NCI-H2171 treated with DMSO at 0.1 percent for 48 hours (cell line): ENCODE measurements at regions not wholly inside any gene's neighbourhood (a gene's known extent, or its start where the extent isn't known, plus 50 kb on each side); places are given as distances from the start of the nearest gene placed in this dataset.

ENCODE experiments used
- DNase-seq: peaks from one replicate; lab custom pipeline; 2025; lab: John Stamatoyannopoulos, UW

DNA sequence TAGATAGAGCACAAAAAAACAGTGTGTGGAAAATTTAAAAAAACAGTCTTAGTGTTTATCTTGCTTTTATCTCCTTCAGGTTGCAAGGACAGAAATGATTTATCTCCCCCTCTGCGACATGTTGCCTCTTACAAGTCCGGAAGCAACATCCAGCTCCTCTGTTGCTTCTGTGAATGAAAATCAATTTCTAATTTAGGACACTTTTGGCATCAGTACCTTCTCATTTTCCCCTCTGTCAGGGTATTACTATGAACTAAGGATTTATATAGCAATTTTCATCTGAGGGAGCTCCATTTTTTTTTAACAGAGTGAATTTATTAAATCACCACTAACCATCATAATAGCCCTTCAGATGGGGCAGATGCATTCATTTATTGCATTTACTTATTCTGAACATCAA, 116.6 kb upstream of the PLXNC1 start:
- DNase-seq, result no peak

DNA sequence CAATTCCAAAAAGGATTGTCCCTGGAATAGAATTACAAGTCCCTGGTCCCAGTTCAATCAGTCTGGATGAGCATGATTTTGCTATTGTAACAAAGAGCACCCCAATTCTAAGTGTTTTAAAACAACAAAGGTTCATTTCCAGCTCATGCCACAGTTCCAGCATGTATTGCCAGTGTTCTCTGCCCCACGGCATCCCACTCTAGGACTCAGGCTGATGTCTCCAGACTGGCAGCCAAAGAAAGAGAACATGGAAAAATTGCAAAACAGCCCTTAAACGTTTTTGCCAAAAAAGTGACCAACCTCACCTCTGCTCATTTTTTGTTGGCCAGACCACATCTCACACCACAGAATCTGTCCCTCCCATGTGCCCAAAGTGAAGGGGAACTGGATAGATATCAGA, 116.0 kb upstream of the PLXNC1 start:
- DNase-seq, result no peak

DNA sequence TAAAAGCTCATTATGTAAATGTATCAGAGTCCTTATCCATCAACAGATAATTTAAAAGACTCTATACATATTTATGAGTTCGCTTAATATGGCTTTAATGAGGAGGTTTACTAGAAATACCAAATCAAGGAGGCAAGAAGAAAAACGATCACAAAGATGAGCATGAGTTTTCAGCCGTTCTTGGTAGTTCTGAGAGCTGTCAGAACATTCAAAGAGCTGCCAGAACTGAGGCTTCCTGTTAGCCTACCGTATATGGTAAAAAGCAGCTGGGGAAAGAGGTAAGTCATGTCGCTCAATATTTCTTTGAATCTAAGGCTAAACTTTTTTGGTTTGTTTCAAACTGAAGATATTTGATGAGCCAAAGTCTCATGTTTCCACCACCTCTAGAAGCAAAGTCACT, 115.3 kb upstream of the PLXNC1 start:
- no peak for DNase-seq

DNA sequence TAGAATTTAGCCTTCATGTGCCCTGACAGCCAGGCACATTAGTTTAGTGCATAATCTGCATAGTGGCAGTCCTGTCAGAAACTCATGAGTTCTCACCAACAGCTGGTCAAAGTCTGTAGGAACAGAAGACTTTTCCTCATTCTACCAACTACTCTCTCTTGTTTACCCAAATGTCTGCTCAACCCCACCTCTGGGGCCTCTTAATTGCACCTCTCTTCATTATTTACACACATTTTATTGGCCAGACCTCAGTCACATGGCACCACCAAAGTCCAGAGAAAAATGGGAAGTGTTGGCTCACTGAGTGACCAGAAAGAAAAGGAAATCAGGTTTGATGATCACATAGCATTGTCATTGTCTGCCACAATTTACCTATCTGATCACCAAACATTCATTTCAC, 114.6 kb upstream of the PLXNC1 start:
- DNase-seq, result no peak

DNA sequence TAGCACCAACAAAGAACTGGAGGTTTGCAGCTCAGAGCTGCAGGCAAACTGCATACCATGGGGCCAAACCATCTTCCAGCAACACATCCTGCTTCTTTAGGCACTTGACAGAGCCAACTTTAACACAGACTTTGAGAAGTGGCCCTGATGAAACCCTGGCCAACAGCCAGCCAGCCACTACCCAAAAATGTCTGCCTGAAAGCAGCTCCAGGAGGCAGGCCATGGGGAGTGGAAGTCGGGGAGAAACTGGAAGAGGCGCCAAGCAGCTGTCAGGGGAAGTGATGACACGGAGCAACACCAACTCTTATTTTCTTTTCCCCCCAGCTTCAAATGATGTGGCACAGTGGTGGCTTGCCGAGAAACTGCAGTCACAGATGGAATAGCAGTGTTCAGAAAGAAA, 110.9 kb upstream of the PLXNC1 start:
- DNase-seq, result peak; percentile 15

DNA sequence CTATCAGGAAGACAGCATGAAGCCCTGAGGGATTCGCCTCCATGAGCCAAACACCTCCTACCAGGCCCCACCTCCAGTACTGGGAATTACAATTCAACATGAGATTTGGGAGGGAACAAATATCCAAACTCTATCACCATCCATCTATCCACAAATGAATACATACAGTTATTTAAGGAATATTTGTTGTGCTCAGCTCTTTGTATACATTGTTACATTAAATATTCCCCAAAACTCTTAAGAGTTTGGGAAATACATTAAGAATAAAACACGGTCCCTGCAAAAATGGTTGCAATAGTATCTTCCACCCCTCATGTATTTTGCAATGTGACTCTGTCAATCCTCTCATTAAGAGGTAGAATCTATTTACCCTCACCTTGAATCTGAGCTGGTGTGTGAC, 109.8 kb upstream of the PLXNC1 start:
- no peak for DNase-seq

DNA sequence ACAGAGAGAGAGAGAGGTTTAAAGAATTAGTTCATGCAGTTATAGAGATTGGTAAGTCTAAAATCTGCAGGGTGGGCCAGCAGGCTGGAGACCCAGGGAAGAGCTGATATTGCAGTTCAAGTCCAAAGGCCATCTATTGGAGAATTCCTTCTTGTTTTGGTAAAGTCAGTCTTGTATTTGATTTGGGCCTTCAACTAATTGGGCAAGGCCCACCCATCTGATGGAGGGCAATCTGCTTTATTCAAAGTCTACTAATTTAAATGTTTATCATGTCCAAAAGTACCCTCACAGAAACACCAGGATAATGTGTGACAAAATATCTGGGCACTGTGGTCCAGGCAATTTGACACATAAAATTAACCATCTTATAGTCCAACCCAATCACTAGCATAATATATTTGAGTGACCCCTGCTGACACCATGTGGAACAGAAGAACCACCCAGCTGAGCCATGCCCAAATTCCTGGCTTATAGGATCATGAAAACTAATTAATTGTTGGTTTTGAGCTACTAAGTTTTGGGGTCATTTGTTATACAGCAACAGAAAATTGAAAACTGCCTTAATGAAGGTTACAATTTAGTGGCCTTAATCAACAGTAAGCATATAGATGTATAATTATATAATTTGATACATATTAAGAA, 109.1 kb upstream of the PLXNC1 start:
- DNase-seq, result no peak

DNA sequence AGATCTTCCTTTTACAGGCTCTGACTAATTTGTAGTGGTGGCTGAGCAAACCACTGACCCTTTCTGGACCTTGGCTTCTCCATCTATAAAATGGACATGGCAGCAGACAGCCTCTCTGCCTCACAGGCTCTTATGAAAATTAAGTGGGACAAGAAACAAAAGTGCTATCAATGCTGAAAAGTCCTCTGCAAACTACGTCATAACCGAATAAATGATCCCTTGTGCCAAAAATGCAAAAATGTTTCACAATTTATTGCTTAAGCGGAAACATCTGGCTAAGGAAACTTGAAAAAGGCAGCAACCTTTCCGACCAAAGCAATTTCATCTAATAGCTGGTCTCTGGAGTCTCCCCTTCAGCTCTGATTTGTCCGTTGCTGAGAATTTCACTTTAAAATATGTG, 108.5 kb upstream of the PLXNC1 start:
- no peak for DNase-seq

DNA sequence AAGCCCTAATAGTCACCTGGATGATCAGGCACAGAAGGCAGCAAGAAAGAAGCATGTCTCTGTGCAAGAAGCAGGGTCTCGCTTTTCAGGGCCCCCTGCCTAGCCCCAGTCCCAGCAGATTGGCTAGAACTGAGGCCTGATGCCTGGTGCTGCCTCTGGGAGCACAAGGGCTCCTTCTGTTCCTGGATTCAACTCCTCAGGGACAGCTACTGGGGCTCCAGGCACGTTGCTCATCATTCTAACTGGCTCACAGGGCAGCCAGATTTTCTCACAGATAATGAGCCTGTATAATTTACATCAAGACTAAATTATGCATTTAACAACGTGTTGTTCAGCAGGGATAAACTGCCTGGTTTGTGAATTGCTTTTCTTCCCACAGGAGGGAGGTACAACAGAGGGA, 106.5 kb upstream of the PLXNC1 start:
- DNase-seq, result peak; percentile 84

DNA sequence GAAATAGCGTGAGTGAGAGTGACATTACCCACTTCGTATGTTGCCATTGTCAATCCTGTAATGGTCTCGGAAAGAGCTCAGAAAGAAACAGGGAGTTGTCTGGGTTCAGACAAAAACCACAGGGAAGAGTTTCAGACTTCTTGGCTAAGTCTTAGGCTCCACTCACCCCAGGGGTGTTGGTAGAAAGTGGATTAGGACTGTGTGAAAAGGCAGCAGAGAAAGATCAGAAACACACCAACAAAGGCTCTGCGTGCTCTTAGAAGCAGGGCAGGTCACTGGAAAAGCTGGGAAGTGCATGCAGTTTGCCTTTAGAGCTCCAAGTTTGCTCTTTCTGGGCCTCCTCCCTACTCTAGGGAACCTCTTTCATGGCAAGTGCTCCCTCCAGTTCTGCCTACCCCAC, 106.1 kb upstream of the PLXNC1 start:
- DNase-seq, result no peak

DNA sequence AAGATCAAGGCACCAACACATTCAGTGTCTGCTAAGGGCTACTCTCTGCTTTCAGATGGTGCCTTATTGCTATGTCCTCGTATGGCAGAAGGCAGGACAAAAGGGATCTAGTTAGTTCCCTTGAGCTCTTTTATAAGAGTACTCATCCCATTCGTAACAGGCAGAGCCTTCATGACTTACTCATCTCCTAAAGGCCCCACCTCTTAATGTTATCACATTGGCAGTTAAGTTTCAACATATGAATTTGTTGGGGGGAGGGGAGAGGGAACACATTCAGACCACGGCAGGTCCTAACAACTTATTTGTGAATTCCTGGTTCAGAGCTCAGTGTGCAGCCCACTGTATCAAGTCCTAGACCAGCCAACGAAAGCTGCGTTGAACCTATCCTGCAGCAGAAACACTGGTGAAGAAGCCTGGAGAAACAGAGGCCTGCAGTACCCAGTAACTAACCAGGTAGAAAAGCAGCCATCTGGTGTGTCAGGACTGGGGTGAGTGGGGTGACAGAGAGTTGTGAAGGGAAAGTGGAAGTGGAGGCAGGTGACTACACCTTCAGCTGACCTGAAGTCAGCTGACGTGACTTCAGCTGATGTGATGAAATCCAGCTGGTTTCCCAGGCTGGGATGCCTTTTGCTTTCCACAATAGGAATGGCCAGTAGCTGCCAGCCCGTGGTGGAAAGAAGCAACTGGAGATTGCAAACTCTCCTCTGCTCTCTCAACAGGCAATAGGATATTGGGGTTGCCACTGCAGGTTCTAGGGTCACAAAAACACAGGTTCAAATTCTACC, 101.6 kb upstream of the PLXNC1 start:
- peak; percentile 32 for DNase-seq

DNA sequence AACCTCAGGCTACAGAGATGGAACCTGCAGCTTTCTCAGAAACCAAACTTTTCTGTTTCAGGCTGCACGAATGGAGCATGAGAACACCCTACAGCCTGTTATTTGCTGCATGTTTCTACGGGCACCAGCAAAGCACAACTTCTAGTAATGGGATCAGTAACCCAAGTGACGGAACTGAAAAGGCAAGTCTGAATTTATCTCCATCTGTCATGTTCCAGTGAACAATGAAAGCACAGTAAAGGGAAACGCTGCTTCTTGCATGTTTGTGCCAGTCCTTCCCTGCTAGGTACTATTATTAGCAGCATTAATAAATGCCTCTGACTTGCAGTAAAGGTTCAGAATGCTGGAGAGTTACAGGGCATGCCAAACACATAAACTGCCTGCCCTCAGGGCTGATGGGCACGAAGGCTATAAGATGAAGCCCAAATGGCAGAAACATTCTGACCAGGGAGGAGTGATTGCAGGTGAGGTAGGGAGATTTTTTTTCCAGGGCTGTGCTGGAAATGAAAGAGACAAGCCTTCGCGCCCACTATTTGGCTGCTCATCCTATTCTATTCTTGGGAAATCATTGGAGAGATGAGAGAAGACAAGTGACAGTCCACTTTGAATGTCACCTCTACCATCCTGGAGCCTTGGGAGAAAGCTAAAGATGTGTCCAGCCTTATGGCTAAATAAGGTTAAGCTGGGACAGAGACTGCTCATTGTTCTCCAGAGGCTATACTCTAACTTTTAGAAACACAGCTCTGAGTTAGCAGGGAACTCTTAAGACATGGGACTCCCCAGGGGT, 100.4 kb upstream of the PLXNC1 start:
- peak; percentile 83 for DNase-seq

DNA sequence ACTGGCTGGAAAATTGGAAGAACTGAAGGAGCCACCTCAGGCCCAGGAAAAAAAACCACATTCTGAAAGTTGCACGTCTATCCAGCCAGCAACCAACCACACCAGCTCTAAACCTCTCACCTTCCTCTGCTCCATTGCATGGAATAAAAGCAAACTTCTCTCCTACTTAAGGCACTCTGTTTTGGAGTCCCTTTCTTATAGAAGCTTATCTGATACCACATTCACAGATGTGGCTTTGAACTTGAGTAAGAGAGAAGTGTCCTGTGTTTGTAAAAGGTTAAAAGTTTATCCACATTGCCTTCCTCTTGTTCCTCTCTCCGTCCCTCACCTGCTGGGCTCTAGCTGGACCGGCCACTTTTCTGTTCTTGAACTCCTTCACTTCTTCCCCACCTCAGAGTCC, 99.6 kb upstream of the PLXNC1 start:
- DNase-seq, result no peak

DNA sequence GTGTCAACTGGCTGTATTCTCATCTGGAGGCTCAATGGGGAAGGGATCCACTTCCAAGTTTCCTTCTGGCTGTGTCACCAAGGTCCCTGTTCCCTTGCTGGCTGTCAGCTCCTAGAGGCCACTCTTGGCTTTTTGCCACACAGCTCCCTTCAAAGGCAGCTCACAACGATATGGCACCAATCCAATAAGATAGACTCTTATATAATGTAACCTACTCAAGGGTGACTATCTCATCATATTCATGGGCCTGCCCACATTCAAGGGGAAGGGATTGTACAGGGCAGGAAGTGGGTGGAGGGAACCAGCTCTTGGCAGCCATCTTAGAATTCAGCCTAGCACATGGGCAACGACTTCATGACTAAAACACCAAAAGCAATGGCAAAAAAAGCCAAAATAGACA, 98.7 kb upstream of the PLXNC1 start:
- DNase-seq, result peak; percentile 41

DNA sequence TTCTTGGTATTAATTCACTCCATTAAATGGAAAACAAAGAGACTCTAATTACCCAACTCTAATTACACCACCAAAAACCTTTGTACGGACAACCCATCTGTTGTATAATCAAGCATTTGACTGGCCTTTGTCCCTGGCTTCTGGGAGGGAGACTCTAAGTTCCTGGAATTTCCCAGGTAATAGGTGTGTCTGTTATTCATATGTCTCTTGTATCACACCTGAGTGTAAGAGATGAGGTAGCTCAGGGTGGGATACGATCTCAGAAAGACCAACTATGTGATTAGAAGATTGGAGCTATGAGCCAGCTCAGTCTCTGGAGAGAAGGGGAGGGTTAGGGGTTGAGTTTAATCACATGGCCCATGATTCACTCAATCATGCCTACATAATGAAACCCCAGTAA, 94.7 kb upstream of the PLXNC1 start:
- no peak for DNase-seq

DNA sequence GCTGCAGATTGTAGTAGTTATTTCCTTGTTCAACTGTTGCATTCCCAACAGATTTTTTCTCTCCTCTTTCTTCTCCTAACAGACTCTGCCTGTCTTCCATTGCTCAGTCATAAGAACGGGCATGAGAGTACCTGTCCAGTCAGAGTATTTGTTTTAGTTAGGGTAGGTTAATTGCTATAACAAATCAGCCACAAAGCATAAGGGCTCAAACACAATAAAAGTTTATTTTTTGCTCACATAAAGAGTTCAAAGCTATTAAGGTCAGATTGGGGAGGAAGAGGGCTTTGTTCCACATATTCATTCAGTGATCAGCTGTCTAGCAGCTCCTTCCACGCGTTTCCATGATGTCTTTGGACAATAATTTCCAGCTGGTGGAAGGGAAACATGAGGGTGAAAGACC, 92.8 kb upstream of the PLXNC1 start:
- DNase-seq, result peak; percentile 81

DNA sequence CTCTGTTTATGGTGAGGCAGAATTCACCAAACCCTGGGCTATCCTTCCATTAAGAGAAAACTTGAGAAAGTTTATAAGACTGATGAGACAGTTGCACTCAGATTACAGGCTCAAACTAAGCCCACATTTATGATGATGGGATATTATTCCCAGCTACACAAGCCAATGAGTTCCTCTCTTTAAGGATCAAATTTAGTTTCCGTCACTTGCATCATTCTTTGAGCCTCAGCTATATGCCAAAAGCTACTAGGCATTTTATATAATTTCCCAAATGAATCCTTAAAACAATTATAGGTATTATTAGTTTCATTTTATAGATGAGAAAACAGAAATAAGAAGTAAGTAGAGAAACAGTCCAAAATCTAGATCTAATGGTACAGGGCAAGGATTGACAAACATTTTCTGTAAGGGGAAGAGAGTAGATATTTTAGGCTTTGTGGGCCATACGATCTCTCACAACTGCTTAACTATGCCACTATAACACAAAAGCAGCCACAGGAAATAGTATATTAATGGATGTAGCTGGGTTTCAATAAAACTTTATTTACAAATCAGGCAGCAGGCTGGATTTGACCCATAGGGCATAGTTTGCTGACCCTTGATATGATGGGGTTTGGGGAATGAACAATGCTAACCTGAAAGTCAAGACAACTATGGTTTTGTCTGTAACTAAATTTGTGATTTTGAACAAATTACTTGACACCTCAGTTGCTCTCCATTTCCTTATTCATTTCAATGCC, 91.8 kb upstream of the PLXNC1 start:
- DNase-seq, result no peak

DNA sequence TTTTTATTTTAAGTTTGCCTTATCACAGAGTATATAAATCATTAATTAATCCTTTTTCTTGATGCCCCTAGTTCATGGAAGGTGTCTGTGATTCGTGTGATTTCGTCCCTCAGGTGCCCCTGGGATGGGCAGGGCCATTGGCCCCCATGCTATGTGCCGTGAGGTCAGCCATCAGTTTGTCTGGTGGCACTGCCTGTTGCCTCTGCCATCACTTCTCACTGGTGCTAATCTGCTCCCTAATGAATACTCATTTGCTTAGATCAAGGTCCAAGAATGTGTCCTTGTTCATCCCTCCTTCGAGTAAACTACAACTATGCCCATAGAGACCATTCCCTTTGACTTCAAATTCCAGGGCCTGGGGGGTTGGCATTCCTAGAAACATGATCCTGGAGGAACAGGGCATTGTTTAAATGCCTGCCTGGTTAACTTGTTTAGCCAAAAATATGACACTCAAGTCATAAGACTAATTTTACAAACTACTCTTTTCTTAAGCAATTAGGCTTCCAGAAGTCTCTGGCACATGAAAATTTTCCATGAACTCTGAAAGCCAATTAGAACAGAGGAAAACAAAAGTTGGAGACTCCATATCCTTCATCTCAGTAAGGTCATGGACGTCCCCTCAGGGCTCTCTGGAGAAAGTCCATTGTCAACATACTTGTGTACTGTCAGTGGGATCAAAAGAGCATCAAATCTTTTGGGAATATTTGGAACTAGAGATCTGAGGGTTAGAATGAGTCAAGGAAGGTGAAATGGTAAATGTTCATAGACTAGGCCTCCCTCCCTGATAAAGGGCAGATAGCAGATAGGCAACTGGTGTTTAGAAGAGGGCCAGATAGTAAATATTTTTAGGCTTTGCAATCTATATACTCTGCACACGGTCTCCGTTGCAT, 90.9 kb upstream of the PLXNC1 start:
- DNase-seq, result no peak

DNA sequence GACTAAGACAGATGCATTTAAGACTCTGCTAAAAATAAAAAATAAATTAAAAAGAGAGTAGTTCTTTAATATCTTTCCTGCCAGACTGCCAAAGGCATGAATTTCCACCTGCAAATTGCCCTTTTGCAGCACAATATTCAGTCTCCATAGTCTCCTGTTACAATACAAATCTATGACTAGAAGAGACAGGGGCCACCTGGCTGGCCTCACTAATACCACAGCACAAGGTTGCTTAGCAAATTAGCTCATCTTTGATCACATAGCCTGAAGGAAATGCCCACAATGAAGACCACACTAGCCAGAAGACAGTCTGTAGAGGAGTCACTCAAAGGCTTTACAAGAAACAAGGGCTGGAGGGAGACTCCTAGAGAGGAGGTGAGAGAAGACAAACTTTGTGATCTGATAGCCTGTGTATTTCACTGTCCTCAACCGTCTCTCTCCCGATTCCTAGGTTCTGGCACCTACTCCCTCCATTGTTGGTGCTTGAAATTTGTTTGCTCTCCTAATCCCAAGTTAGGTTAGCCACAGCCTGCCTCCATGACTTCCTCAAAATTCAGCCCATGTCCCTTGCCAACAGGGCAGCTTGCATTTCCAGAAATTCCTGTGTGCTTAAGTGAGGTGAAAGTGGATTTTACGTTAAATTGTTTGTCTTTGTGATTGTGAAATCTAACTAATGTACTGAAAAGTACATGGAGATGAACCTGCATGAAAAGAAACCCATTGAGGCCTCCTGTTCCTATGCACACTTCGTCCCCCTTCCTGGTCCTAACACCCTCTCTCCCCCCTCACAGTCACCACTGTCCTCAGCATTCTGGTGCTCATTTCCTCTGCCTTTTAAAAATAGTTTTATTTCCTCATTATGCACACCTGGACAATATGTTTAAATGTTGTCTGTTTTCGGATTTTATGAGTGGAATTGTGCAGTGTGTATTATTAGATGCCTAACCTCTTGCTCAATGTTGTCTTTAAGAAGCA, 88.7 kb upstream of the PLXNC1 start:
- DNase-seq, result no peak

DNA sequence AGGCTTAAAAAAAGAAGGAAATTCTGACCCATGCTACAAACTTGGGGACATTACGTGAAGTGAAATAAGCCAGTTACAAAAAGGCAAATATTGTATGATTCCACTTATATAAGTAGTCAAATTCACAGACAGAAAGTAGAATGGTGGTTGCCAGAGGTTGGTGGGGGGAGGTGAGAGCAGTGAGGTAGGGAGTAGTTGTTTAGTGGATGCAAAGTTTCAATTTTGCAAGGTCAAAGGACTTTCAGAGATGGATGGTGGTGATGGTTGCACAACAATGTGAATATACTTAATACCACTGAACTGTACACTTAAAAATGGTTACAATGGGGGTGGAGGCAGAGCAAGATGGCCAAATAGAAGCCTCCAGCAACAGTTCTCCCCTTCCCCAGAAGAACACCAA, 86.2 kb upstream of the PLXNC1 start:
- no peak for DNase-seq
